Activated T-cell treated with anti-CD3 and anti-CD28 coated beads, Interleukin-2, amount 50 U/mL, for 24 hours (primary cell): ENCODE measurements at regions not wholly inside any gene's neighbourhood (a gene's known extent, or its start where the extent isn't known, plus 50 kb on each side); places are given as distances from the start of the nearest gene placed in this dataset.

ENCODE experiments used
- DNase-seq: peaks from one replicate; pipeline ENCODE4 v3.0.0-alpha.2; 2020
- H3K27ac Mint-ChIP-seq: 2 replicates; pipeline ENCODE4 v1.8.0; 2020; ENCODE audit warnings: mild to moderate bottlenecking, mixed read lengths
- H3K27me3 Mint-ChIP-seq: 2 replicates; pipeline ENCODE4 v1.8.0; 2020; ENCODE audit warnings: mixed read lengths
- H3K36me3 Mint-ChIP-seq: 2 replicates; pipeline ENCODE4 v1.8.0; 2020; ENCODE audit warnings: low read depth, mixed read lengths
- H3K4me1 Mint-ChIP-seq: 2 replicates; pipeline ENCODE4 v1.8.0; 2020; ENCODE audit warnings: low read depth, mixed read lengths
- H3K4me3 Mint-ChIP-seq: 2 replicates; pipeline ENCODE4 v1.8.0; 2020; ENCODE audit warnings: mild to moderate bottlenecking, moderate library complexity, mixed read lengths
- H3K9me3 Mint-ChIP-seq: 2 replicates; pipeline ENCODE4 v1.8.0; 2020; ENCODE audit warnings: mixed read lengths

- Mint-ChIP-seq H3K36me3 (no peaks in the 10 kb centered on the region), H3K27me3 (peaks cover 20% of the 10 kb centered on the region), H3K4me1 (no peaks in the 10 kb centered on the region), H3K4me3 (no peak overlapping the region), H3K9me3 (no peaks in the 10 kb centered on the region), H3K27ac (no peak overlapping the region)
- no peak for DNase-seq
These were observed 102.2 kb upstream of the IL6 start for GRCh38 chr7:22624781-22625180.

- DNase-seq = no peak
- Mint-ChIP-seq H3K4me3 (no peak overlapping the region), H3K9me3 (peaks cover 9% of the 10 kb centered on the region), H3K27ac (no peak overlapping the region), H3K4me1 (no peaks in the 10 kb centered on the region), H3K27me3 (peaks cover 15% of the 10 kb centered on the region), H3K36me3 (no peaks in the 10 kb centered on the region)
These were observed 104.7 kb upstream of the IL6 start for GRCh38 chr7:22622116-22622785.

GRCh38 chr7:22618528-22618927 lies 108.5 kb upstream of the IL6 start:
- no peaks in the 10 kb centered on the region for H3K36me3 Mint-ChIP-seq
- H3K27me3 Mint-ChIP-seq = peaks cover 15% of the 10 kb centered on the region
- H3K9me3 Mint-ChIP-seq = peaks cover 15% of the 10 kb centered on the region
- H3K4me1 Mint-ChIP-seq = no peaks in the 10 kb centered on the region
- DNase-seq = no peak
- H3K27ac Mint-ChIP-seq = no peak overlapping the region
- H3K4me3 Mint-ChIP-seq = no peak overlapping the region

- Mint-ChIP-seq H3K27me3 (peaks cover 18% of the 10 kb centered on the region), H3K36me3 (no peaks in the 10 kb centered on the region), H3K27ac (no peak overlapping the region), H3K4me3 (no peak overlapping the region), H3K9me3 (peaks cover 15% of the 10 kb centered on the region), H3K4me1 (no peaks in the 10 kb centered on the region)
- DNase-seq = no peak
These were observed 109.8 kb upstream of the IL6 start for GRCh38 chr7:22617166-22617565.

- H3K27ac Mint-ChIP-seq = no peak overlapping the region
- peaks cover 15% of the 10 kb centered on the region for H3K9me3 Mint-ChIP-seq
- no peak overlapping the region for H3K4me3 Mint-ChIP-seq
- no peak for DNase-seq
- H3K27me3 Mint-ChIP-seq = peaks cover 26% of the 10 kb centered on the region
- H3K36me3 Mint-ChIP-seq = no peaks in the 10 kb centered on the region
- H3K4me1 Mint-ChIP-seq = no peaks in the 10 kb centered on the region
These were observed 113.5 kb upstream of the IL6 start for GRCh38 chr7:22613496-22613895.

GRCh38 chr7:22612776-22613175 lies 112.8 kb upstream of the STEAP1B start:
- Mint-ChIP-seq H3K36me3 (no peaks in the 10 kb centered on the region), H3K4me1 (no peaks in the 10 kb centered on the region), H3K9me3 (peaks cover 11% of the 10 kb centered on the region), H3K27me3 (peaks cover 26% of the 10 kb centered on the region), H3K27ac (no peak overlapping the region), H3K4me3 (no peak overlapping the region)
- DNase-seq = no peak

- H3K4me1 Mint-ChIP-seq = no peaks in the 10 kb centered on the region
- H3K27me3 Mint-ChIP-seq = peaks cover 22% of the 10 kb centered on the region
- no peak for DNase-seq
- H3K9me3 Mint-ChIP-seq = peaks cover under 1% of the 10 kb centered on the region
- H3K27ac Mint-ChIP-seq = no peak overlapping the region
- H3K36me3 Mint-ChIP-seq = no peaks in the 10 kb centered on the region
- H3K4me3 Mint-ChIP-seq = no peak overlapping the region
These were observed 111.7 kb upstream of the STEAP1B start for GRCh38 chr7:22611758-22612079.

- H3K27ac Mint-ChIP-seq = no peak overlapping the region
- DNase-seq = no peak
- no peak overlapping the region for H3K4me3 Mint-ChIP-seq
- H3K9me3 Mint-ChIP-seq = no peaks in the 10 kb centered on the region
- H3K4me1 Mint-ChIP-seq = no peaks in the 10 kb centered on the region
- peaks cover 22% of the 10 kb centered on the region for H3K27me3 Mint-ChIP-seq
- H3K36me3 Mint-ChIP-seq = no peaks in the 10 kb centered on the region
These were observed 111.2 kb upstream of the STEAP1B start for GRCh38 chr7:22610951-22611757.

- no peaks in the 10 kb centered on the region for H3K9me3 Mint-ChIP-seq
These were observed 110.3 kb upstream of the STEAP1B start for GRCh38 chr7:22610263-22610662.

GRCh38 chr7:22607180-22607579 lies 107.2 kb upstream of the STEAP1B start:
- Mint-ChIP-seq H3K4me3 (no peak overlapping the region), H3K9me3 (no peaks in the 10 kb centered on the region), H3K4me1 (no peaks in the 10 kb centered on the region), H3K27ac (no peak overlapping the region), H3K27me3 (peaks cover 21% of the 10 kb centered on the region), H3K36me3 (no peaks in the 10 kb centered on the region)
- DNase-seq = no peak

More at GRCh38 chr7:22610263-22610662, 110.3 kb upstream of the STEAP1B start:
- Mint-ChIP-seq H3K27ac (no peak overlapping the region), H3K27me3 (peaks cover 22% of the 10 kb centered on the region), H3K4me1 (no peaks in the 10 kb centered on the region), H3K36me3 (no peaks in the 10 kb centered on the region), H3K4me3 (no peak overlapping the region)
- DNase-seq = no peak

GRCh38 chr7:22604246-22604645 lies 104.3 kb upstream of the STEAP1B start:
- Mint-ChIP-seq H3K27me3 (peaks cover 29% of the 10 kb centered on the region), H3K36me3 (no peaks in the 10 kb centered on the region), H3K4me1 (no peaks in the 10 kb centered on the region), H3K27ac (no peak overlapping the region), H3K9me3 (no peaks in the 10 kb centered on the region), H3K4me3 (no peak overlapping the region)
- no peak for DNase-seq

- H3K27me3 Mint-ChIP-seq = peaks cover 37% of the 10 kb centered on the region
These were observed 102.0 kb upstream of the STEAP1B start for GRCh38 chr7:22601812-22602565.

GRCh38 chr7:22601408-22601807 lies 101.4 kb upstream of the STEAP1B start:
- no peaks in the 10 kb centered on the region for H3K9me3 Mint-ChIP-seq
- H3K36me3 Mint-ChIP-seq = no peaks in the 10 kb centered on the region
- H3K4me1 Mint-ChIP-seq = no peaks in the 10 kb centered on the region
- H3K4me3 Mint-ChIP-seq = no peak overlapping the region
- peaks cover 37% of the 10 kb centered on the region for H3K27me3 Mint-ChIP-seq
- no peak for DNase-seq
- H3K27ac Mint-ChIP-seq = no peak overlapping the region

More at GRCh38 chr7:22601812-22602565, 102.0 kb upstream of the STEAP1B start:
- Mint-ChIP-seq H3K9me3 (no peaks in the 10 kb centered on the region), H3K36me3 (no peaks in the 10 kb centered on the region), H3K4me1 (no peaks in the 10 kb centered on the region), H3K4me3 (no peak overlapping the region), H3K27ac (no peak overlapping the region)
- DNase-seq = no peak

- Mint-ChIP-seq H3K4me3 (no peak overlapping the region), H3K9me3 (no peaks in the 10 kb centered on the region), H3K36me3 (no peaks in the 10 kb centered on the region), H3K4me1 (no peaks in the 10 kb centered on the region), H3K27me3 (peaks cover 37% of the 10 kb centered on the region), H3K27ac (no peak overlapping the region)
- DNase-seq = no peak
These were observed 101.0 kb upstream of the STEAP1B start for GRCh38 chr7:22601003-22601402.
